SK-N-MC (cell line): ENCODE measurements at regions not wholly inside any gene's neighbourhood (a gene's known extent, or its start where the extent isn't known, plus 50 kb on each side); places are given as distances from the start of the nearest gene placed in this dataset.

Experiments used
- EZH2 ChIP-seq: fragments of 200-600 bp; sonication (generic); IDR thresholded peaks from one replicate; pipeline ENCODE4 v1.6.1; 2017; ENCODE audit warnings: antibody characterized with exemption
- FOXP2 ChIP-seq: optimal IDR thresholded peaks from 2 replicates; pipeline ENCODE3; 2011; ENCODE audit warnings: mild to moderate bottlenecking, moderate library complexity; ENCODE audit not compliant: insufficient read depth; ENCODE audit errors: extremely low read length, control extremely low read depth
- POLR2AphosphoS5 ChIP-seq: IDR thresholded peaks from 2 replicates; pipeline ENCODE4 v1.6.1; 2012; ENCODE audit warnings: mild to moderate bottlenecking, low read depth, low read length, borderline replicate concordance

GRCh38 chr2:239554766-239555570 lies 154.1 kb upstream of the HDAC4 start:
- no peak for TF ChIP-seq EZH2
- no peak for TF ChIP-seq POLR2AphosphoS5
- TF ChIP-seq FOXP2 = no peak
